Heart right ventricle (tissue), 16 donors: ENCODE measurements at regions not wholly inside any gene's neighbourhood (a gene's known extent, or its start where the extent isn't known, plus 50 kb on each side); places are given as distances from the start of the nearest gene placed in this dataset.

Experiments
- ATAC-seq, 8 donors: fragments of 200-7000 bp; cut with Tn5 transposase; one replicate each; pipeline ENCODE4 v1.9.1; 2020; ENCODE audit warnings: mild to moderate bottlenecking in 8 of 8, moderate library complexity in 8 of 8, moderate number of reproducible peaks in 1 of 8
- DNase-seq, 2 donors: peaks; one replicate each; pipeline ENCODE4 v3.0.0-alpha.2; 2020
- H3K27ac ChIP-seq, 10 donors: fragments of 200-600 bp; sonication (generic) in 2 of 10; one replicate each; pipeline versions ENCODE4 v1.5.0 to v1.8.0; 2020 to 2022; ENCODE audit warnings: mild to moderate bottlenecking in 3 of 10
- H3K27me3 ChIP-seq, 7 donors: fragments of 200-600 bp; one replicate each; pipeline ENCODE4 v1.8.0; 2021 to 2022; ENCODE audit warnings: mild to moderate bottlenecking in 2 of 7
- H3K36me3 ChIP-seq, 9 donors: fragments of 200-600 bp; sonication (generic) in 1 of 9; one replicate each; pipeline versions ENCODE4 v1.5.0 to v1.8.0; 2020 to 2022; ENCODE audit warnings: mild to moderate bottlenecking in 2 of 9
- H3K4me1 ChIP-seq, 9 donors: fragments of 200-600 bp; sonication (generic) in 1 of 9; one replicate each; pipeline versions ENCODE4 v1.5.0 to v1.8.0; 2020 to 2022; ENCODE audit warnings: mild to moderate bottlenecking in 4 of 9
- H3K4me3 ChIP-seq, 10 donors: fragments of 200-600 bp; sonication (generic) in 2 of 10; one replicate each; pipeline versions ENCODE4 v1.5.0 to v1.8.0; 2020 to 2022; ENCODE audit warnings: mild to moderate bottlenecking in 7 of 10, moderate library complexity in 2 of 10
- H3K9me3 ChIP-seq, 11 donors: fragments of 200-600 bp in 10 of 11; sonication (generic) in 2 of 11; one replicate each; pipeline versions ENCODE4 v1.5.0 to v1.8.0; 2013 to 2022; ENCODE audit warnings: mild to moderate bottlenecking in 2 of 11, control low read depth in 1 of 11, moderate library complexity in 1 of 11
- WGBS, 2 donors: extraction: QIAGEN DNeasy Blood & Tissue Kit; methylation state at CpG; one replicate each; pipeline ENCODE4 v1.1.7; 2013; ENCODE audit warnings: inconsistent platforms in 1 of 2; 5-methylcytosine and 5-hydroxymethylcytosine counted together
- intact Hi-C, 10 donors: fragments of 100-400 bp; cut with DNase I; formaldehyde crosslinking; loops; one replicate each; pipeline versions ENCODE4 v1.11.1 to v1.14.2; 2022
- TF ChIP-seq, protein P1 (sequence below), 9 donors: fragments of 200-600 bp; sonication (generic) in 2 of 9; IDR thresholded peaks; one replicate each; pipeline versions ENCODE4 v1.5.0 to v1.8.0; 2021 to 2022; ENCODE audit warnings: antibody characterized with exemption in 9 of 9, mild to moderate bottlenecking in 5 of 9, moderate library complexity in 1 of 9
- donor health status: Arrhythmogenic right ventricular cardiomyopathy.
- donor health status: ischemic (EF 13 %, LVEDD 7.1; RV severe dilation, severe dysfunction).
- donor health status: healthy with polysubstance abuse.
- donor health status: DM: no; HTN: yes; CAD: no.
- donor health status: DM: no; HTN: no; CAD: no.
- donor health status: ischemic (EF 25% LVEDD 6.9; RV normal size, moderate dysfunction).
- donor health status: ischemic (EF 25% LVEDD 5.7; RV mildly dilated, moderate dysfunction).
- donor health status: healthy.
- donor health status: DM: yes; HTN: yes; CAD: no.
- donor health status: Ischemic cardiomyopathy.
- donor health status: ischemic (EF 35%, LVEDD 5.7; RV mildly dilated, moderate dysfunction).
- donor health status: nonischemic (EF 11% LVEDD 7.7; RV severe dilation, severe dysfunction).
- donor health status: DM: yes; HTN: yes; CAD: no.
- donor health status: PGD.
- donor health status: ischemic (EF 29% LVEDD 5.4; RV normal size, mild dysfunction).
- donor health status: nonischemic (EF 23%, LVEDD 6.1; RV moderate dilation, normal function).

- no peaks in the 10 kb centered on the region for H3K36me3 ChIP-seq
- DNase-seq (no peak), ATAC-seq (no peak)
- TF ChIP-seq, protein P1, sequence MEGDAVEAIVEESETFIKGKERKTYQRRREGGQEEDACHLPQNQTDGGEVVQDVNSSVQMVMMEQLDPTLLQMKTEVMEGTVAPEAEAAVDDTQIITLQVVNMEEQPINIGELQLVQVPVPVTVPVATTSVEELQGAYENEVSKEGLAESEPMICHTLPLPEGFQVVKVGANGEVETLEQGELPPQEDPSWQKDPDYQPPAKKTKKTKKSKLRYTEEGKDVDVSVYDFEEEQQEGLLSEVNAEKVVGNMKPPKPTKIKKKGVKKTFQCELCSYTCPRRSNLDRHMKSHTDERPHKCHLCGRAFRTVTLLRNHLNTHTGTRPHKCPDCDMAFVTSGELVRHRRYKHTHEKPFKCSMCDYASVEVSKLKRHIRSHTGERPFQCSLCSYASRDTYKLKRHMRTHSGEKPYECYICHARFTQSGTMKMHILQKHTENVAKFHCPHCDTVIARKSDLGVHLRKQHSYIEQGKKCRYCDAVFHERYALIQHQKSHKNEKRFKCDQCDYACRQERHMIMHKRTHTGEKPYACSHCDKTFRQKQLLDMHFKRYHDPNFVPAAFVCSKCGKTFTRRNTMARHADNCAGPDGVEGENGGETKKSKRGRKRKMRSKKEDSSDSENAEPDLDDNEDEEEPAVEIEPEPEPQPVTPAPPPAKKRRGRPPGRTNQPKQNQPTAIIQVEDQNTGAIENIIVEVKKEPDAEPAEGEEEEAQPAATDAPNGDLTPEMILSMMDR (IDR thresholded peaks at IDR 0.05), result no peak
- H3K4me1 ChIP-seq, result no peaks in the 10 kb centered on the region
- intact Hi-C loops, result no loop called here
- no peak overlapping the region for H3K4me3 ChIP-seq
- WGBS, 2 donors, result 74 to 76% methylated on average over 1 of the region's 1 CpG
- no peak overlapping the region for H3K27ac ChIP-seq
- peaks cover 0 to 5% (median 0%) of the 10 kb centered on the region in 7 donors for H3K27me3 ChIP-seq
- H3K9me3 ChIP-seq, result no peaks in the 10 kb centered on the region
Observed at GRCh38 chr5:6039111-6039510, 339.2 kb downstream of the MED10 start.

DNA sequence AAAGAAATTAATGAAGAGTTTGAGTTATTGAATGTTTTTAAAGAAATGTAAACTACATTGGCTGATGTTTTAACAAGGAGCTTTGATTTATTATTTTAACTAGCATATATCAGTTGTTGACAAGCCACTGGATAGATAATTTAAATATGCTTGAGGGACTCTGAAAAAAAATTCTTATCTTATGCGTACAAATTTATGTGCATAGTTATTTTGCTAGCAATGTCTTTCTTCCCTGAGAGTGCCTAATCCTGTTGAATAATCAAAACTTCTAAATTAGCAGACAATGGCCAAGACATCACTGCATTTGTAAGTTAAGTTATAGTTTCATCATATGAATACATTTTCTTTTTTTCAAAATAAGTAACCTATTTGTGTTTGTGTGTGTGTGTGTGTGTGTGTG lies 342.3 kb downstream of the MED10 start:
- TF ChIP-seq, protein P1 (IDR thresholded peaks at IDR 0.05), result no peak
- H3K27ac ChIP-seq, result no peak overlapping the region
- H3K9me3 ChIP-seq, result no peaks in the 10 kb centered on the region
- intact Hi-C loops, result no loop called here
- H3K27me3 ChIP-seq, result peaks cover 0 to 5% (median 0%) of the 10 kb centered on the region in 7 donors
- no peaks in the 10 kb centered on the region for H3K36me3 ChIP-seq
- no peak overlapping the region for H3K4me3 ChIP-seq
- DNase-seq (no peak), ATAC-seq (no peak)
- 60 to 81% methylated on average over 1 of the region's 1 CpG for WGBS, 2 donors
- no peaks in the 10 kb centered on the region for H3K4me1 ChIP-seq

DNA sequence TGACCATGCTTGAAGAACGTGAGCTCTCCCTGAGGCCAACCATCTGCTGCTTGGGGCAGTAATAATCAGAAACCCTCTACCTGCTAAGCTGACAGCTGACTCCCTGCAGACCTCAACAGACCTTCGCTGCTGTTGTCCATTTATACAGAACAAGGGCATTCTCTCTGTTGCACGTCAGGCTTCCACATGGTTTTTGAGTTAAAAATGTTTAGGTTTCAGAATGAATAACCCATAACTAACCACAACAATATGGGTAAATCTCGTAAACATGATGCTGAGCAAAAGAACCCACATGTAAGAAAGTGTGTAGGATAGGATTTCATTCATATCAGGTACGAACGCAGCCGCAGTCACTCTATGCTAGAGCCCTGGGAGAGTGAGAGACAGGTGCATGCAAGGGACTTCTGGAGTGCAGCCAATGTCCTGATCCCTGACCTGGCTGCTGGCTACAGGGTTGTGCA lies 348.5 kb downstream of the MED10 start:
- no peaks in the 10 kb centered on the region for H3K4me1 ChIP-seq
- intact Hi-C loops, result no loop called here
- no peak overlapping the region for H3K27ac ChIP-seq
- no peak for DNase-seq
- ATAC-seq, result no peak
- H3K36me3 ChIP-seq, result no peaks in the 10 kb centered on the region
- H3K9me3 ChIP-seq, result no peaks in the 10 kb centered on the region
- TF ChIP-seq, protein P1 (IDR thresholded peaks at IDR 0.05), result no peak
- no peak overlapping the region for H3K4me3 ChIP-seq
- H3K27me3 ChIP-seq, result no peaks in the 10 kb centered on the region
- WGBS, 2 donors, result 69 to 73% methylated on average over 7 of the region's 7 CpGs

DNA sequence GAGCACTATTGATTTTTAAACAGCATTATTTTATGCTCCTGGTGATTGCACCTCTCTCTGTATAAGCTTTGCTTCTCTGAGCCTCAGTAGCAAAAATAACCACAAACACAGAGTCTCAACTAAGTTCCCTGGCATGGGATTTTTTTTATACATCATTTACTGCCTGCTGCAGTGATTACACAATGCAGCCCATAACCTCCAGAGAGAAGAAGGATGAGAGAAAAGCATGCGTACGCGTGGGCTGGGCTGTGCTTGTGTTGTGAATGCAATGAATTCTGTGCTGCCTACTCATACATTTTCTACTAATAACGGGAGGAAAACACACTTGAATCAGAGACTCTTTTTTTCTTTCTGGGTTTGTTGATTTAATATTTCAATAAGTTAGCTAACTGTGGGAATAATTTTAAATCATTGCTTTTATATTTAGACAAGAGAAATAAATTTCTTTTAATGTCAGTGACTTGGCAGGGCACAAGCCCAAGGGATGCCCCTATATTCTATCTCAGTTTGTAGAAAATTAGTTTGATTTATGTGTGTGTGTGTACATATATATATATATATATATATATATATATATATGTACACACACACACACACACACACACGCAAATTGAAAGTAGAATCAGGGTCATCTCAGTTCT lies 351.5 kb downstream of the MED10 start:
- ATAC-seq (no peak), DNase-seq (no peak)
- TF ChIP-seq, protein P1 (IDR thresholded peaks at IDR 0.05), result no peak
- 50 to 51% methylated on average over 5 of the region's 5 CpGs for WGBS, 2 donors
- Histone ChIP-seq H3K27ac (no peak overlapping the region), H3K4me3 (no peak overlapping the region), H3K27me3 (peaks cover 0 to 4% (median 0%) of the 10 kb centered on the region in 7 donors), H3K4me1 (no peaks in the 10 kb centered on the region), H3K36me3 (no peaks in the 10 kb centered on the region), H3K9me3 (no peaks in the 10 kb centered on the region)
- intact Hi-C loops, result no loop called here
